K562 (cell line): ENCODE measurements at regions not wholly inside any gene's neighbourhood (a gene's known extent, or its start where the extent isn't known, plus 50 kb on each side); places are given as distances from the start of the nearest gene placed in this dataset.

Experiments
- CCNT2 ChIP-seq: IDR thresholded peaks from 2 replicates; pipeline ENCODE4 v1.6.1; 2011; ENCODE audit warnings: borderline replicate concordance, low read depth, mild to moderate bottlenecking, moderate library complexity, mixed read lengths, low read length; ENCODE audit not compliant: insufficient read length; ENCODE audit errors: extremely low read depth
- EHMT2 ChIP-seq: fragments of 450-650 bp; IDR thresholded peaks from 2 replicates; pipeline ENCODE4 v1.6.1; 2018; ENCODE audit warnings: antibody characterized with exemption
- MAFG ChIP-seq: fragments of 450-650 bp; conservative IDR thresholded peaks from 2 replicates; pipeline ENCODE4 v1.6.1; 2016; ENCODE audit warnings: missing genetic modification characterization, missing compliant biosample characterization
- RBM25 ChIP-seq: fragments of 200-400 bp; formaldehyde crosslinking; IDR thresholded peaks from 2 replicates; pipeline ENCODE4 v1.6.1; 2018; ENCODE audit warnings: low read length, low read depth, moderate library complexity; ENCODE audit not compliant: severe bottlenecking

DNA sequence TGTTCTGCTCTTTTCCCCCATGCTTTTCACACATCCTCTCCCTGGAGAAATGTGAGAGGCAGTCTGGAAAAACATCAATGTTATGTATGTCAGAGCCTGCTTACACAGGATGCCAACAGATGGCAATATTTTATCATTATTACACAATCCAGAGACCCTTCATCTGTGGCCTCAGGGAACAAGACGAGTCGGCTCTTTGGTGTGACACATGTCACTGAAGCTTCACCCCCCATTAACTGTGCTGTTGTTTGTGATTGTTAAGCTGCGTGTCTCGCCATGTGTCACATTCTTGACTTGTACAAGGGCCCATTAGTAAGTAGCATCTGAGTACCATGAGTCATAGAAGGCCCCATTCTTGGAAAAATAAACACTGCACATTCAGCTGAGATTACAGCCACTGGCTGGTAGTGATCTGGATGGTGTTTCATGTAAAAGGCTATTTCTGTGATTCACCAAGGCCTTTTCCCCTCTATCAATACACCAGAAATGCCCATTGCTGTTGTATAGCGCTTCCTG is 682.1 kb upstream of the SOX9 start:
- TF ChIP-seq CCNT2: no peak
- TF ChIP-seq EHMT2: no peak
- no peak for TF ChIP-seq MAFG (tag)
- no peak for TF ChIP-seq RBM25
